OCI-LY7 (cell line): ENCODE measurements at regions not wholly inside any gene's neighbourhood (a gene's known extent, or its start where the extent isn't known, plus 50 kb on each side); places are given as distances from the start of the nearest gene placed in this dataset.

Experiments used
- BruUV-seq: library from RNA; stranded (reverse); fragments of 400-500 nt; replicated peaks from 2 replicates; lab custom pipeline; 2021; lab: Mats Ljungman, UMichigan
- CTCF ChIA-PET: fragments of 300-600 bp; sonication (Branson Sonifier 250); formaldehyde crosslinking; loops from one replicate; lab custom pipeline; 2022; ENCODE audit warnings: antibody characterized with exemption; ENCODE audit not compliant: unreplicated experiment; lab: Charles Lee
- POLR2A ChIA-PET: fragments of 300-600 bp; sonication (Branson Sonifier 250); formaldehyde crosslinking; loops from one replicate; lab custom pipeline; 2022; ENCODE audit warnings: antibody characterized with exemption; lab: Charles Lee
- DNase-seq: peaks from one replicate; pipeline ENCODE4 v3.0.0-alpha.2; 2015; ENCODE audit warnings: low spot score
- H2AFZ ChIP-seq: fragments of 200-600 bp; sonication (generic), shearing (Covaris generic); 2 replicates; pipeline ENCODE4 v1.6.1; 2014; ENCODE audit warnings: mild to moderate bottlenecking, antibody characterized with exemption, low read length, moderate library complexity
- H3K27ac ChIP-seq: fragments of 200-600 bp; sonication (generic); 2 replicates; pipeline ENCODE4 v1.5.1; 2014; ENCODE audit warnings: mixed run types, low read depth, mild to moderate bottlenecking, moderate library complexity, low read length, inconsistent platforms; ENCODE audit not compliant: poor library complexity, severe bottlenecking
- H3K36me3 ChIP-seq: fragments of 200-600 bp; sonication (generic); 2 replicates; pipeline ENCODE4 v1.6.1; 2014; ENCODE audit warnings: mild to moderate bottlenecking, antibody characterized with exemption, low read length, moderate library complexity, mixed read lengths; ENCODE audit not compliant: insufficient read depth
- H3K4me1 ChIP-seq: fragments of 200-600 bp; sonication (generic); 2 replicates; pipeline ENCODE4 v1.5.1; 2014; ENCODE audit warnings: mild to moderate bottlenecking, low read length; ENCODE audit not compliant: insufficient read depth, poor library complexity, severe bottlenecking
- H3K4me2 ChIP-seq: fragments of 200-600 bp; sonication (generic); 2 replicates; pipeline ENCODE4 v1.6.1; 2014; ENCODE audit warnings: mild to moderate bottlenecking, low read length
- H3K4me3 ChIP-seq: fragments of 200-600 bp; sonication (generic); 2 replicates; pipeline ENCODE4 v1.5.1; 2014; ENCODE audit warnings: mild to moderate bottlenecking, low read depth, low read length; ENCODE audit not compliant: poor library complexity, severe bottlenecking
- H3K79me2 ChIP-seq: fragments of 200-600 bp; sonication (generic); 2 replicates; pipeline ENCODE4 v1.6.1; 2016; ENCODE audit warnings: low read depth, mild to moderate bottlenecking, low read length, moderate library complexity, mixed read lengths; ENCODE audit not compliant: insufficient read depth
- H3K9me2 ChIP-seq: fragments of 200-600 bp; sonication (generic); 2 replicates; pipeline ENCODE4 v1.6.1; 2016; ENCODE audit warnings: mild to moderate bottlenecking, low read length, mixed read lengths; ENCODE audit not compliant: insufficient read depth
- H3K9me3 ChIP-seq: fragments of 200-600 bp; sonication (generic); 2 replicates; pipeline ENCODE4 v1.6.1; 2014; ENCODE audit warnings: mild to moderate bottlenecking, mixed run types, low read length, mixed read lengths
- H4K20me1 ChIP-seq: fragments of 200-600 bp; sonication (generic); 2 replicates; pipeline ENCODE4 v1.6.1; 2014; ENCODE audit warnings: mild to moderate bottlenecking, antibody characterized with exemption, low read length, moderate library complexity, mixed read lengths; ENCODE audit not compliant: insufficient read depth
- CTCF ChIP-seq: fragments of 200-600 bp; sonication (generic); conservative IDR thresholded peaks from 2 replicates; pipeline ENCODE4 v1.5.1; 2014; ENCODE audit warnings: mild to moderate bottlenecking, antibody characterized with exemption, low read length, moderate library complexity, mixed read lengths
- EZH2phosphoT487 ChIP-seq: fragments of 200-600 bp; sonication (generic); IDR thresholded peaks from 2 replicates; pipeline ENCODE4 v1.6.1; 2018; ENCODE audit warnings: low read depth, borderline replicate concordance, mild to moderate bottlenecking, mixed run types, antibody characterized with exemption, low read length, moderate library complexity, mixed read lengths
- intact Hi-C: fragments of 100-400 bp; cut with micrococcal nuclease; formaldehyde crosslinking; loops from one replicate; pipeline ENCODE4 v1.10.0; 2022; ENCODE audit not compliant: unreplicated experiment

GRCh38 chr14:42565556-42565955 lies 958.9 kb downstream of the LRFN5 start:
- H3K4me3 ChIP-seq, result no peak overlapping the region
- POLR2A ChIA-PET, result no interaction called here
- H3K79me2 ChIP-seq, result no peaks in the 10 kb centered on the region
- no peak overlapping the region for H3K27ac ChIP-seq
- no peaks in the 10 kb centered on the region for H3K9me3 ChIP-seq
- H3K4me2 ChIP-seq, result no peak overlapping the region
- H4K20me1 ChIP-seq, result no peaks in the 10 kb centered on the region
- H3K9me2 ChIP-seq, result no peaks in the 10 kb centered on the region
- no peak for DNase-seq
- TF ChIP-seq EZH2phosphoT487 (no peak), CTCF (no peak)
- BruUV-seq, result no TSS peak
- no peaks in the 10 kb centered on the region for H3K36me3 ChIP-seq
- intact Hi-C loops, result no loop called here
- H3K4me1 ChIP-seq, result no peaks in the 10 kb centered on the region
- H2AFZ ChIP-seq, result no peak overlapping the region
- CTCF ChIA-PET, result no interaction called here

GRCh38 chr14:42563313-42563712 lies 956.6 kb downstream of the LRFN5 start:
- Histone ChIP-seq H2AFZ (no peak overlapping the region), H3K36me3 (no peaks in the 10 kb centered on the region), H3K4me2 (no peak overlapping the region), H3K4me1 (no peaks in the 10 kb centered on the region), H4K20me1 (no peaks in the 10 kb centered on the region), H3K9me2 (no peaks in the 10 kb centered on the region), H3K27ac (no peak overlapping the region), H3K9me3 (no peaks in the 10 kb centered on the region), H3K4me3 (no peak overlapping the region), H3K79me2 (no peaks in the 10 kb centered on the region)
- TF ChIP-seq CTCF (no peak), EZH2phosphoT487 (no peak)
- no peak for DNase-seq
- POLR2A ChIA-PET, result no interaction called here
- CTCF ChIA-PET, result no interaction called here
- intact Hi-C loops, result loop anchor here (5.0 kb wide), 1 partner anchor 296 kb away; no protein-coding TSS in a partner anchor
- BruUV-seq, result no TSS peak

- intact Hi-C loops, result no loop called here
- ChIA-PET CTCF (no interaction called here), POLR2A (interaction anchor here (1.0 kb wide), 1 partner anchor 79 kb away, joined by 3 read pairs; no protein-coding TSS in a partner anchor)
- H4K20me1 ChIP-seq, result no peaks in the 10 kb centered on the region
- no peak overlapping the region for H2AFZ ChIP-seq
- no peak for DNase-seq
- no peaks in the 10 kb centered on the region for H3K9me2 ChIP-seq
- H3K9me3 ChIP-seq, result no peaks in the 10 kb centered on the region
- H3K27ac ChIP-seq, result no peak overlapping the region
- no TSS peak for BruUV-seq
- H3K79me2 ChIP-seq, result no peaks in the 10 kb centered on the region
- no peak for TF ChIP-seq CTCF
- TF ChIP-seq EZH2phosphoT487, result no peak
- H3K36me3 ChIP-seq, result no peaks in the 10 kb centered on the region
- H3K4me3 ChIP-seq, result no peak overlapping the region
- H3K4me1 ChIP-seq, result no peaks in the 10 kb centered on the region
- H3K4me2 ChIP-seq, result no peak overlapping the region
Measured at GRCh38 chr14:42556551-42556950, 949.9 kb downstream of the LRFN5 start.
